Glomerular endothelial cell (primary cell): ENCODE measurements at regions not wholly inside any gene's neighbourhood (a gene's known extent, or its start where the extent isn't known, plus 50 kb on each side); places are given as distances from the start of the nearest gene placed in this dataset.
"Not testable (repeated sequence)": the region's sequence is repeated elsewhere in the genome, so short reads cannot be mapped to it uniquely, and the experiment has no call there.

ENCODE experiments used
- DNase-seq: peaks from one replicate; pipeline ENCODE4 v3.0.0-alpha.2; 2011; ENCODE audit warnings: low read depth, low spot score; ENCODE audit errors: extremely low read depth

GRCh38 chr2:11877764-11878163 lies 131.3 kb downstream of the LPIN1 start:
- no peak for DNase-seq

GRCh38 chr2:11885253-11885652 lies 138.8 kb downstream of the LPIN1 start:
- DNase-seq: not testable (repeated sequence)

- not testable (repeated sequence) for DNase-seq
Observed at GRCh38 chr2:11886899-11887298, 140.5 kb downstream of the LPIN1 start.

- no peak for DNase-seq
Observed at GRCh38 chr2:11889101-11889850, 142.8 kb downstream of the LPIN1 start.

- DNase-seq: no peak
Observed at GRCh38 chr2:11889854-11890253, 143.4 kb downstream of the LPIN1 start.

GRCh38 chr2:11891028-11891427 lies 144.6 kb downstream of the LPIN1 start:
- no peak for DNase-seq

- no peak for DNase-seq
Observed at GRCh38 chr2:11891671-11892440, 145.4 kb downstream of the LPIN1 start.

GRCh38 chr2:11896386-11896785 lies 150.0 kb downstream of the LPIN1 start:
- no peak for DNase-seq

GRCh38 chr2:11898576-11898975 lies 152.1 kb downstream of the LPIN1 start:
- DNase-seq: no peak

- DNase-seq: no peak
Observed at GRCh38 chr2:11899264-11899818, 152.9 kb downstream of the LPIN1 start.

- not testable (repeated sequence) for DNase-seq
Observed at GRCh38 chr2:11900891-11901290, 154.5 kb downstream of the LPIN1 start.

- no peak for DNase-seq
Observed at GRCh38 chr2:11901351-11902069, 155.1 kb downstream of the LPIN1 start.

- no peak for DNase-seq
Observed at GRCh38 chr2:11903085-11903606, 156.7 kb downstream of the LPIN1 start.

GRCh38 chr2:11904029-11904428 lies 157.6 kb downstream of the LPIN1 start:
- DNase-seq: no peak

- no peak for DNase-seq
Observed at GRCh38 chr2:11904941-11905340, 158.5 kb downstream of the LPIN1 start.

GRCh38 chr2:11907190-11907589 lies 160.8 kb downstream of the LPIN1 start:
- DNase-seq: no peak

GRCh38 chr2:11910971-11911370 lies 164.5 kb downstream of the LPIN1 start:
- DNase-seq: no peak

- no peak for DNase-seq
Observed at GRCh38 chr2:11912980-11913379, 166.5 kb downstream of the LPIN1 start.

GRCh38 chr2:11914455-11914854 lies 168.0 kb downstream of the LPIN1 start:
- DNase-seq: no peak

GRCh38 chr2:11915650-11916049 lies 169.2 kb downstream of the LPIN1 start:
- no peak for DNase-seq

GRCh38 chr2:11919953-11920352 lies 173.5 kb downstream of the LPIN1 start:
- no peak for DNase-seq
